ENCODE measurements at regions not wholly inside any gene's neighbourhood (a gene's known extent, or its start where the extent isn't known, plus 50 kb on each side); places are given as distances from the start of the nearest gene placed in this dataset.

- peaks cover 12 to 22% of the 10 kb centered on the region in 2 experiments for H3K4me1 Mint-ChIP-seq
- Histone ChIP-seq H4K91ac (ENCODE audit: insufficient read length, low read depth, low read length) (no peak overlapping the region), H2BK5ac (ENCODE audit: insufficient read length, low read length) (no peak overlapping the region), H2AFZ (ENCODE audit: low read length) (no peak overlapping the region), H4K8ac (replicated peaks; ENCODE audit: insufficient read length, low read depth, low read length) (no peak overlapping the region), H3K23me2 (ENCODE audit: insufficient read length, low read depth, low read length, poor library complexity, severe bottlenecking) (peaks cover 6% of the 10 kb centered on the region), H4K5ac (ENCODE audit: insufficient read length, low read depth, low read length) (no peak overlapping the region), H2BK120ac (ENCODE audit: low read depth, low read length, poor library complexity, severe bottlenecking) (no peak overlapping the region), H3K27me3 (ENCODE audit: insufficient read depth, low read length) (no peaks in the 10 kb centered on the region), H3T11ph (ENCODE audit: low read length) (no peak overlapping the region), H3K79me1 (ENCODE audit: insufficient read depth, low read depth, low read length, poor library complexity, severe bottlenecking) (peaks cover 3% of the 10 kb centered on the region), H4K20me1 (ENCODE audit: control insufficient read depth, insufficient read depth, insufficient read length) (no peaks in the 10 kb centered on the region), H3K23ac (ENCODE audit: insufficient read length, low read depth, low read length) (no peak overlapping the region), H2BK15ac (ENCODE audit: low read depth, low read length) (no peak overlapping the region), H3K4ac (ENCODE audit: low read depth, low read length) (no peak overlapping the region), H3K18ac (ENCODE audit: insufficient read length, low read depth, low read length) (no peak overlapping the region), H3K9ac (ENCODE audit: extremely low read depth, insufficient read length, low read length) (no peak overlapping the region), H3K4me1 (ENCODE audit: insufficient read depth, low read length) (no peaks in the 10 kb centered on the region; the same call in 1 of the 2 replicates), H2AK5ac (ENCODE audit: insufficient read length, low read length) (no peak overlapping the region), H3K9me3 (ENCODE audit: control insufficient read depth, low read depth, low read length) (no peaks in the 10 kb centered on the region), H3K4me2 (ENCODE audit: insufficient read depth, insufficient read length, low read length) (no peak overlapping the region), H3K56ac (ENCODE audit: insufficient read length, low read depth, low read length) (no peak overlapping the region), H2BK12ac (ENCODE audit: insufficient read length, low read depth, low read length) (no peak overlapping the region), H3K79me2 (ENCODE audit: insufficient read depth, low read length) (peaks cover 34% of the 10 kb centered on the region; the same call in 1 of the 2 replicates), H2BK20ac (ENCODE audit: low read depth, low read length, poor library complexity, severe bottlenecking) (no peak overlapping the region), H3K14ac (ENCODE audit: insufficient read depth, low read length) (no peak overlapping the region), H3K27ac (ENCODE audit: insufficient read length, low read depth, low read length) (no peak overlapping the region)
- H3K9me3 Mint-ChIP-seq = no peaks in the 10 kb centered on the region
- no peaks in the 10 kb centered on the region for H3K27me3 Mint-ChIP-seq (ENCODE audit: low read depth)
- peaks cover 11 to 19% (median 19%) of the 10 kb centered on the region in 3 experiments for H3K36me3 Mint-ChIP-seq (ENCODE audit: insufficient read depth in 1 of 3, low read depth in 3 of 3)
- no peak for TF ChIP-seq CTCF (conservative IDR thresholded peaks at IDR 0.05)
- no peak for DNase-seq
- no CpG with 5 or more reads among the region's 2 CpGs for WGBS (ENCODE audit: extremely low coverage, insufficient read length, low lambda C conversion rate)
- no peak overlapping the region for H3K4me3 Mint-ChIP-seq
- peak overlapping the region in 1 of 3 experiments; percentile 25; a peak in 1 of 7 replicates for H3K27ac Mint-ChIP-seq
These were observed 68.0 kb upstream of the MAP4 start for GRCh38 chr3:48084170-48084569.
